Right atrium auricular region (tissue), 2 donors: ENCODE measurements at regions not wholly inside any gene's neighbourhood (a gene's known extent, or its start where the extent isn't known, plus 50 kb on each side); places are given as distances from the start of the nearest gene placed in this dataset.

Experiments
- DNase-seq: peaks from one replicate; pipeline ENCODE4 v3.0.0-alpha.2; 2019; ENCODE audit warnings: low spot score
- H3K27ac ChIP-seq, 2 donors: fragments of 200-600 bp; sonication (generic); 1 replicate in 1 of 2; 2 replicates in 1 of 2; pipeline ENCODE4 v1.5.1; 2016 to 2019
- H3K27me3 ChIP-seq, 2 donors: fragments of 200-600 bp; sonication (generic); one replicate each; pipeline versions ENCODE4 v1.5.1 to v1.6.0; 2017 to 2019
- H3K36me3 ChIP-seq: fragments of 200-600 bp; sonication (generic); one replicate; pipeline ENCODE4 v1.5.1; 2016
- H3K4me1 ChIP-seq, 2 donors: fragments of 200-600 bp; sonication (generic); one replicate each; pipeline versions ENCODE4 v1.5.1 to v1.6.0; 2017 to 2019
- H3K4me3 ChIP-seq, 2 donors: fragments of 200-600 bp; sonication (generic); 1 replicate in 1 of 2; 2 replicates in 1 of 2; pipeline ENCODE4 v1.5.1; 2017 to 2019; ENCODE audit warnings: mild to moderate bottlenecking in 1 of 2, moderate library complexity in 1 of 2
- H3K9me3 ChIP-seq, 2 donors: fragments of 200-600 bp; sonication (generic); one replicate each; pipeline ENCODE4 v1.5.1; 2019
- TF ChIP-seq, protein P1 (sequence below), 2 donors: fragments of 200-600 bp; sonication (generic); IDR thresholded peaks; one replicate each; pipeline ENCODE4 v1.5.1; 2019; ENCODE audit warnings: antibody characterized with exemption in 2 of 2

DNA sequence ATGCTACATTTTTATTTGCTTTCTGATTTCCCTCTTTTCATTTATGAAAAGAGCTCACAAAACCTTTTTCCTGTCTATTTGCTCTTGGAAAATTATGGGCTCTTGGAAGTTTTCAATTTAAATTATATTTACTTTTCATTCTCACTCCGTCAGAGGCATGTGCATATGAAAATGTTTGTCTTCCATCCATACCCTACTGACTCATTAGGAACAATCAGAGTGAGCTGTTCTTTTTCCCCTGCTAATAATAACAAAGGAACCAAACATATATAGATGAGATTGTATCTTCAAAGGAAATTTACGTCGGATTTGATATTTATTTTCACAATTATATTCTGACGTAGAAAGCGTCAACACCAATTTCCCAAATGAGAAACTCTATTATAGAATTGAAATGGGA is 1101.2 kb downstream of the TSN start:
- Histone ChIP-seq H3K27ac (no peak overlapping the region), H3K9me3 (no peaks in the 10 kb centered on the region), H3K27me3 (no peaks in the 10 kb centered on the region), H3K4me3 (no peak overlapping the region), H3K36me3 (no peaks in the 10 kb centered on the region), H3K4me1 (no peaks in the 10 kb centered on the region)
- DNase-seq = no peak
- TF ChIP-seq, protein P1, sequence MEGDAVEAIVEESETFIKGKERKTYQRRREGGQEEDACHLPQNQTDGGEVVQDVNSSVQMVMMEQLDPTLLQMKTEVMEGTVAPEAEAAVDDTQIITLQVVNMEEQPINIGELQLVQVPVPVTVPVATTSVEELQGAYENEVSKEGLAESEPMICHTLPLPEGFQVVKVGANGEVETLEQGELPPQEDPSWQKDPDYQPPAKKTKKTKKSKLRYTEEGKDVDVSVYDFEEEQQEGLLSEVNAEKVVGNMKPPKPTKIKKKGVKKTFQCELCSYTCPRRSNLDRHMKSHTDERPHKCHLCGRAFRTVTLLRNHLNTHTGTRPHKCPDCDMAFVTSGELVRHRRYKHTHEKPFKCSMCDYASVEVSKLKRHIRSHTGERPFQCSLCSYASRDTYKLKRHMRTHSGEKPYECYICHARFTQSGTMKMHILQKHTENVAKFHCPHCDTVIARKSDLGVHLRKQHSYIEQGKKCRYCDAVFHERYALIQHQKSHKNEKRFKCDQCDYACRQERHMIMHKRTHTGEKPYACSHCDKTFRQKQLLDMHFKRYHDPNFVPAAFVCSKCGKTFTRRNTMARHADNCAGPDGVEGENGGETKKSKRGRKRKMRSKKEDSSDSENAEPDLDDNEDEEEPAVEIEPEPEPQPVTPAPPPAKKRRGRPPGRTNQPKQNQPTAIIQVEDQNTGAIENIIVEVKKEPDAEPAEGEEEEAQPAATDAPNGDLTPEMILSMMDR (IDR thresholded peaks at IDR 0.05) = no peak

DNA sequence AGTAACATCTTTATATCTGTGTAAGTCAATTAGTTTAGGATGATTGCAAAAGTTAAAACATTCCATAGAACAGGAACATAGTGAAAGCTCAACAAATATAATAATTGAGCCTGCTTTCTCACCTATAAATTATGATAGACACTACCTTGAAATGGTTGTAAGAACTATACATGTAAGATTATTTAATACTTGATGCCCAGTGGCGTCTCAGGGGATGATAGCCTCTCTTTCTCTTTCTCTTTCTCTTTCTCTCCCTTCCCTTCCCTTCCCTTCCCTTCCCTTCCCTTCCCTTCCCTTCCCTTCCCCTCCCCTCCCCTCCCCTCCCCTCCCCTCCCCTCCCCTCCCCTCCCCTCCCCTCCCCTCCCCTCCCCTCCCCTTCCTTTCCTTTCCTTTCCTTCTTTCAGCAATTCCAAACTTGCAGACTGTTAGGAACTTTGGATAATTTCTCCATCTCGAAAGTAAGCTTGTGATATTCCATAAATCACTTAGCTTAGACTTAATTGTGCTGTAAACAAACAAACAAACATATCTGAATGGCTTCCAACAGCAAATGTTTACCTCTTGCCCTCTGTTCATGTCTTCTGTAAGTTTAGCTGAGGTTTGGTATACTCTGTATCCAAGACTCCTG is 1102.7 kb downstream of the TSN start:
- no peaks in the 10 kb centered on the region for H3K36me3 ChIP-seq
- no peak for DNase-seq
- H3K4me3 ChIP-seq = no peak overlapping the region
- no peaks in the 10 kb centered on the region for H3K9me3 ChIP-seq
- no peak overlapping the region for H3K27ac ChIP-seq
- no peaks in the 10 kb centered on the region for H3K4me1 ChIP-seq
- TF ChIP-seq, protein P1 (IDR thresholded peaks at IDR 0.05) = no peak
- H3K27me3 ChIP-seq = no peaks in the 10 kb centered on the region

DNA sequence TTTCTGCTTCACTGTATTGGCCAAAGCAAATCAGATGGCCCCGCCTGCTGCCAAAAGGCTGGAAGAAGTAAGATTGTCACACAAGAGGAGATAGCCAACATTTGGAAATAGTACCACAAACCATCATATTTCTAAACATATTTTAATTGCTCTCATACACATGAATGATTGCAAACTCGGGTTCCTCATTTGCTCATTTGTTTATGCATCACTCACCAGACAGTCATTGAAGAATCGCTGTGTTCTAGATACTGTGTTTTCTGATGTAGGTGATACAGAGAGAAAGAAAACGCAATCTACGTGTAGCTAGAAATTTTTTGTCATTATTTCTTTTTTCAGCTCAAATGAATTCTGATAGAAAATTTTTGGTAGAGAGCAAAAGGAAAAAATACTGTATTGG is 1103.4 kb downstream of the TSN start:
- H3K9me3 ChIP-seq = no peaks in the 10 kb centered on the region
- H3K27me3 ChIP-seq = no peaks in the 10 kb centered on the region
- no peaks in the 10 kb centered on the region for H3K4me1 ChIP-seq
- no peak for DNase-seq
- H3K36me3 ChIP-seq = no peaks in the 10 kb centered on the region
- no peak overlapping the region for H3K27ac ChIP-seq
- TF ChIP-seq, protein P1 (IDR thresholded peaks at IDR 0.05) = no peak
- no peak overlapping the region for H3K4me3 ChIP-seq

DNA sequence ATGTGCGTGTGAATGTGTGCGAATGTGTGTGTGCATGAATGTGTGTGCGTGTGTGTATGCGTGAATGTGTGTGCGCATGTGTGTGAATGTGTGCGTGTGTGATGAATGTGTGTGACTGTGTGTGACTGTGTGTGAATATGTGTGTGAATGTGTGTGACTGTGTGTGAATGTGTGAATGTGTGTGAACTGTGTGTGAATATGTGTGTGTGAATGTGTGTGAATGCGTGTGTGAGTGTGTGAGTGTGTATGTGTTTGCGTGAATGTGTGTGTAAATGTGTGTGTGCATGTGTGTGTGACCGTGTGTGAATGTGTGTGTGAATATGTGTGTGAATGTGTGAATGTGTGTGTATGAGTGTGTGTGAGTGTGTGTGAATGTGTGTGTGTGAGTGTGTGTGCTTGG is 1103.8 kb downstream of the TSN start:
- TF ChIP-seq, protein P1 (IDR thresholded peaks at IDR 0.05) = no peak
- H3K9me3 ChIP-seq = no peaks in the 10 kb centered on the region
- H3K36me3 ChIP-seq = no peaks in the 10 kb centered on the region
- DNase-seq = no peak
- H3K4me1 ChIP-seq = no peaks in the 10 kb centered on the region
- H3K27ac ChIP-seq = no peak overlapping the region
- no peak overlapping the region for H3K4me3 ChIP-seq
- no peaks in the 10 kb centered on the region for H3K27me3 ChIP-seq

DNA sequence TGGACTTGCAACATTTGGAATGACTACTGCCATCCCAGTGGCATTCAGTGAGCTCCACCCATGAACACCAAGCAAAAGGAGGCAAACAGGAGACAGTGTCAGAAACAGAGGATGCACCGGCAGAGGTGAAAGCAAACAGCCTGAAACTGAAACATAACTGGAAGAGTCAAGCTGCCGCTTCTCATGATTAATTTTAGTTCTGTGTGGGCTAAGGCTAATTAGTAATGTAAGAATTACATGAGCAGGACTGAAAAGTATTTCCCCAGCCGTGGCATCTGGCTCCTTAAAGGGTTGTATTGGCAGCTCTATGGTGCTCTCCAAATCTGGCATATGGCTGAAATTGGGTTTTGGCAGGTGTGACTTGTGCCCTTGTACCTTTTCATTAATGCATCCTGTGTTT is 1108.1 kb downstream of the TSN start:
- no peak for DNase-seq
- Histone ChIP-seq H3K4me1 (no peaks in the 10 kb centered on the region), H3K27ac (no peak overlapping the region), H3K4me3 (no peak overlapping the region), H3K27me3 (no peaks in the 10 kb centered on the region), H3K36me3 (no peaks in the 10 kb centered on the region), H3K9me3 (no peaks in the 10 kb centered on the region)
- TF ChIP-seq, protein P1 (IDR thresholded peaks at IDR 0.05) = no peak

DNA sequence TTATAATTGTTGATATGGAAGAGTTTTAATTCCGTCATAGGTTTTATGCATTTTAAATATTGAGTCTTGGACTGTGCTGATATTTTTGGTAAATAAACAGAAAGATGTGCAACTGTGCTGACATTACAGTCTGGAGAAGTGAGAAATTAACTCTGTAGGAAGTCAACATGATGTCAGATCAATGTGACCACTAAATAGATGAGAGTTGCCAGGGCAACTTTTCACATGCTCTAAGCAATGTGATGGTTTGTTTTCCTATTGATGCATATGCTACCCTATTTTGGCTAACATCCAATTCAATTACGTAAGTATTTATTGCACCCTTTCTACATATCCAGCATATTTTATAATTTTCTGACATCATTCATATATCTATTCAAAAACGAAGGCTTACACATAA is 1109.3 kb downstream of the TSN start:
- Histone ChIP-seq H3K9me3 (no peaks in the 10 kb centered on the region), H3K4me3 (no peak overlapping the region), H3K4me1 (no peaks in the 10 kb centered on the region), H3K27me3 (no peaks in the 10 kb centered on the region), H3K36me3 (no peaks in the 10 kb centered on the region), H3K27ac (no peak overlapping the region)
- no peak for DNase-seq
- TF ChIP-seq, protein P1 (IDR thresholded peaks at IDR 0.05) = no peak
